Liver (tissue), 8 donors: ENCODE measurements at regions not wholly inside any gene's neighbourhood (a gene's known extent, or its start where the extent isn't known, plus 50 kb on each side); places are given as distances from the start of the nearest gene placed in this dataset.

Experiments
- DNase-seq: peaks from one replicate; pipeline ENCODE4 v3.0.0-alpha.2; 2017; ENCODE audit warnings: low spot score
- H3K27ac ChIP-seq, 2 donors: one replicate each; pipeline ENCODE4 v1.7.0; 2013; ENCODE audit warnings: inconsistent platforms in 2 of 2, low read length in 2 of 2, control low read depth in 1 of 2, low read depth in 1 of 2, mild to moderate bottlenecking in 1 of 2
- H3K27me3 ChIP-seq, 4 donors: one replicate each; pipeline versions ENCODE4 v1.6.1 to v1.7.0; 2013; ENCODE audit warnings: low read length in 3 of 4, inconsistent platforms in 1 of 4, mild to moderate bottlenecking in 1 of 4, moderate library complexity in 1 of 4; ENCODE audit not compliant: control insufficient read depth in 4 of 4, insufficient read depth in 4 of 4
- H3K36me3 ChIP-seq, 4 donors: one replicate each; pipeline versions ENCODE4 v1.6.1 to v1.7.0; 2013; ENCODE audit warnings: low read length in 3 of 4, mild to moderate bottlenecking in 3 of 4, low read depth in 1 of 4, moderate library complexity in 1 of 4; ENCODE audit not compliant: control insufficient read depth in 4 of 4, insufficient read depth in 3 of 4
- H3K4me1 ChIP-seq, 4 donors: one replicate each; pipeline versions ENCODE4 v1.6.1 to v1.7.0; 2013; ENCODE audit warnings: low read length in 3 of 4, mild to moderate bottlenecking in 3 of 4, moderate library complexity in 1 of 4; ENCODE audit not compliant: control insufficient read depth in 4 of 4, insufficient read depth in 4 of 4
- H3K4me3 ChIP-seq, 3 donors: one replicate each; pipeline versions ENCODE4 v1.6.1 to v1.7.0; 2013; ENCODE audit warnings: low read length in 3 of 3, control low read depth in 1 of 3, low read depth in 1 of 3, mild to moderate bottlenecking in 1 of 3
- H3K9ac ChIP-seq, 2 donors: one replicate each; pipeline ENCODE4 v1.7.0; 2013; ENCODE audit warnings: low read length in 2 of 2, mild to moderate bottlenecking in 2 of 2, moderate library complexity in 2 of 2, control low read depth in 1 of 2, low read depth in 1 of 2
- H3K9me3 ChIP-seq, 4 donors: one replicate each; pipeline versions ENCODE4 v1.6.1 to v1.7.0; 2013; ENCODE audit warnings: low read length in 3 of 4; ENCODE audit not compliant: control insufficient read depth in 4 of 4
- EGR1 ChIP-seq, 2 donors: IDR thresholded peaks; 2 replicates each; pipeline ENCODE4 v1.6.1; 2016 to 2018; ENCODE audit warnings: antibody characterized with exemption in 2 of 2, low read depth in 2 of 2
- FOXA1 ChIP-seq: IDR thresholded peaks from 2 replicates; pipeline ENCODE4 v1.6.1; 2016; ENCODE audit warnings: antibody characterized with exemption
- FOXA2 ChIP-seq: IDR thresholded peaks from 2 replicates; pipeline ENCODE4 v1.6.1; 2016; ENCODE audit warnings: antibody characterized with exemption
- GABPA ChIP-seq, 2 donors: IDR thresholded peaks in 1 of 2; conservative IDR thresholded peaks in 1 of 2; 2 replicates each; pipeline ENCODE4 v1.6.1; 2016; ENCODE audit warnings: antibody characterized with exemption in 2 of 2, mild to moderate bottlenecking in 1 of 2, moderate library complexity in 1 of 2
- HNF4A ChIP-seq, 2 donors: conservative IDR thresholded peaks; 2 replicates each; pipeline ENCODE4 v1.6.1; 2016; ENCODE audit warnings: antibody characterized with exemption in 2 of 2, mild to moderate bottlenecking in 2 of 2
- HNF4G ChIP-seq: IDR thresholded peaks from 2 replicates; pipeline ENCODE4 v1.6.1; 2016; ENCODE audit warnings: antibody characterized with exemption
- JUND ChIP-seq, 2 donors: IDR thresholded peaks; 2 replicates each; pipeline ENCODE4 v1.6.1; 2016; ENCODE audit warnings: antibody characterized with exemption in 2 of 2
- NR2F2 ChIP-seq: IDR thresholded peaks from 2 replicates; pipeline ENCODE4 v1.6.1; 2016; ENCODE audit warnings: antibody characterized with exemption
- RAD21 ChIP-seq, 2 donors: IDR thresholded peaks; 2 replicates each; pipeline ENCODE4 v1.6.1; 2016; ENCODE audit warnings: antibody characterized with exemption in 2 of 2, mild to moderate bottlenecking in 2 of 2
- RXRA ChIP-seq, 2 donors: IDR thresholded peaks; 2 replicates each; pipeline ENCODE4 v1.6.1; 2017 to 2018; ENCODE audit warnings: antibody characterized with exemption in 2 of 2, mild to moderate bottlenecking in 1 of 2
- SP1 ChIP-seq: IDR thresholded peaks from 2 replicates; pipeline ENCODE4 v1.6.1; 2018; ENCODE audit warnings: antibody characterized with exemption, mild to moderate bottlenecking
- TAF1 ChIP-seq: conservative IDR thresholded peaks from 2 replicates; pipeline ENCODE4 v1.6.1; 2016; ENCODE audit warnings: antibody characterized with exemption, mild to moderate bottlenecking
- YY1 ChIP-seq: IDR thresholded peaks from 2 replicates; pipeline ENCODE4 v1.6.1; 2016; ENCODE audit warnings: antibody characterized with exemption, mild to moderate bottlenecking
- WGBS: extraction: QIAGEN DNeasy Blood & Tissue Kit; methylation state at CpG from one replicate; pipeline ENCODE4 v1.1.7; 2013; 5-methylcytosine and 5-hydroxymethylcytosine counted together
- TF ChIP-seq, protein P1 (sequence below): IDR thresholded peaks from 2 replicates; pipeline ENCODE4 v1.6.1; 2016; ENCODE audit warnings: antibody characterized with exemption, mild to moderate bottlenecking
- TF ChIP-seq, protein P2 (sequence below): IDR thresholded peaks from 2 replicates; pipeline ENCODE4 v1.6.1; 2016; ENCODE audit warnings: antibody characterized with exemption
- TF ChIP-seq, protein P3 (sequence below): IDR thresholded peaks from 2 replicates; pipeline ENCODE4 v1.6.1; 2016; ENCODE audit warnings: antibody characterized with exemption
- TF ChIP-seq, protein P4 (sequence below): IDR thresholded peaks from 2 replicates; pipeline ENCODE4 v1.6.1; 2016; ENCODE audit warnings: antibody characterized with exemption
- TF ChIP-seq, protein P5 (sequence below): fragments of 150-350 bp; IDR thresholded peaks from 2 replicates; pipeline ENCODE4 v1.5.1; 2017; ENCODE audit warnings: improper control_type of control experiment, low read depth, low read length; ENCODE audit not compliant: missing input control
- donor health status: healthy.
- donor health status: healthy.
- donor health status: healthy.
- donor health status: healthy.
- donor health status: healthy.

DNA sequence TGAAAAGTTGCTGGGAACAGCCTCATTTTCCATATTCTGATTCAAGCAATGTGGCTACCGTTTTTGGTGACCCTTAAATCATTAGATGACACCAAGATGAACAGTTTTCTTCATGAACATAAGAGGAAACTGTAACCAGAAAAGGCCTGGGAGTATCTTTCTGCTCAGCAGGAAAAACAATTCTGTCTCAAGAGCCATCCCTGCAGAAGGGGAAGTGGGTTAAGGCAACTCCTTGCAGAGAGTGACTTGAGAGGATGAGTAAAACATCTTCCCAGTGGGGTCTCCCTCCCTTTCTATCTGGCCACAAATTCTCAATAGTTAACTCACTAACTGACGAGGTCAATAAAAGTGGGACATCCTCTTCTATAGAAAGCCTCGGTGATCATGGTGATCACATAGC is 187.6 kb upstream of the NRIP1 start (continued):
- TF ChIP-seq, protein P1, sequence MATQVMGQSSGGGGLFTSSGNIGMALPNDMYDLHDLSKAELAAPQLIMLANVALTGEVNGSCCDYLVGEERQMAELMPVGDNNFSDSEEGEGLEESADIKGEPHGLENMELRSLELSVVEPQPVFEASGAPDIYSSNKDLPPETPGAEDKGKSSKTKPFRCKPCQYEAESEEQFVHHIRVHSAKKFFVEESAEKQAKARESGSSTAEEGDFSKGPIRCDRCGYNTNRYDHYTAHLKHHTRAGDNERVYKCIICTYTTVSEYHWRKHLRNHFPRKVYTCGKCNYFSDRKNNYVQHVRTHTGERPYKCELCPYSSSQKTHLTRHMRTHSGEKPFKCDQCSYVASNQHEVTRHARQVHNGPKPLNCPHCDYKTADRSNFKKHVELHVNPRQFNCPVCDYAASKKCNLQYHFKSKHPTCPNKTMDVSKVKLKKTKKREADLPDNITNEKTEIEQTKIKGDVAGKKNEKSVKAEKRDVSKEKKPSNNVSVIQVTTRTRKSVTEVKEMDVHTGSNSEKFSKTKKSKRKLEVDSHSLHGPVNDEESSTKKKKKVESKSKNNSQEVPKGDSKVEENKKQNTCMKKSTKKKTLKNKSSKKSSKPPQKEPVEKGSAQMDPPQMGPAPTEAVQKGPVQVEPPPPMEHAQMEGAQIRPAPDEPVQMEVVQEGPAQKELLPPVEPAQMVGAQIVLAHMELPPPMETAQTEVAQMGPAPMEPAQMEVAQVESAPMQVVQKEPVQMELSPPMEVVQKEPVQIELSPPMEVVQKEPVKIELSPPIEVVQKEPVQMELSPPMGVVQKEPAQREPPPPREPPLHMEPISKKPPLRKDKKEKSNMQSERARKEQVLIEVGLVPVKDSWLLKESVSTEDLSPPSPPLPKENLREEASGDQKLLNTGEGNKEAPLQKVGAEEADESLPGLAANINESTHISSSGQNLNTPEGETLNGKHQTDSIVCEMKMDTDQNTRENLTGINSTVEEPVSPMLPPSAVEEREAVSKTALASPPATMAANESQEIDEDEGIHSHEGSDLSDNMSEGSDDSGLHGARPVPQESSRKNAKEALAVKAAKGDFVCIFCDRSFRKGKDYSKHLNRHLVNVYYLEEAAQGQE = no peak
- TF ChIP-seq GABPA (IDR thresholded peaks at IDR 0.05 in 1 of 2, conservative IDR thresholded peaks at IDR 0.05 in 1 of 2) (no peak), HNF4G (no peak), SP1 (no peak), RXRA (IDR thresholded peaks at IDR 0.05) (no peak), YY1 (no peak), JUND (IDR thresholded peaks at IDR 0.05) (no peak)
- TF ChIP-seq, protein P2, sequence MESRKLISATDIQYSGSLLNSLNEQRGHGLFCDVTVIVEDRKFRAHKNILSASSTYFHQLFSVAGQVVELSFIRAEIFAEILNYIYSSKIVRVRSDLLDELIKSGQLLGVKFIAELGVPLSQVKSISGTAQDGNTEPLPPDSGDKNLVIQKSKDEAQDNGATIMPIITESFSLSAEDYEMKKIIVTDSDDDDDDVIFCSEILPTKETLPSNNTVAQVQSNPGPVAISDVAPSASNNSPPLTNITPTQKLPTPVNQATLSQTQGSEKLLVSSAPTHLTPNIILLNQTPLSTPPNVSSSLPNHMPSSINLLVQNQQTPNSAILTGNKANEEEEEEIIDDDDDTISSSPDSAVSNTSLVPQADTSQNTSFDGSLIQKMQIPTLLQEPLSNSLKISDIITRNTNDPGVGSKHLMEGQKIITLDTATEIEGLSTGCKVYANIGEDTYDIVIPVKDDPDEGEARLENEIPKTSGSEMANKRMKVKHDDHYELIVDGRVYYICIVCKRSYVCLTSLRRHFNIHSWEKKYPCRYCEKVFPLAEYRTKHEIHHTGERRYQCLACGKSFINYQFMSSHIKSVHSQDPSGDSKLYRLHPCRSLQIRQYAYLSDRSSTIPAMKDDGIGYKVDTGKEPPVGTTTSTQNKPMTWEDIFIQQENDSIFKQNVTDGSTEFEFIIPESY = no peak

DNA sequence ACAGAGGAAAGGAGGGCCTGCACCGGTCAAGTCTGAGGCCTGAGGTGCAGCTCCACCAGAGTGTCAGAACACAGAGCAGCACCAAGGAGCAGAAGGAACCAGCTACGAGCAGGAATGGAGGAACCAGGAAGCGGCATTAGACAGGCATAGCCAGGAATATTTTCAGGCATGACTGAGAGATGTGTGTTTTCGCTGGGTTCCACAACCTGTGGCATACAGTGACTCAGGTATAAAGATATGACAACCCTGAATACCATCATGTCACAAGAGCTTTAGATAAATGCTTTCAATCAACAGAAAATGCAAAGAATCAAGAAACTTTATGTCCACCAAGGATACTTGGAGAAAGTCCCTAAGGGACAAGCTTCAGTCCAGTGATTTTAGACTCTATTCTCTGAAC is 189.3 kb upstream of the NRIP1 start:
- no peak overlapping the region for H3K9ac ChIP-seq
- no peak overlapping the region for H3K27ac ChIP-seq
- no peaks in the 10 kb centered on the region for H3K9me3 ChIP-seq
- H3K27me3 ChIP-seq = no peaks in the 10 kb centered on the region
- H3K36me3 ChIP-seq = peaks cover 0 to 1% (median 0%) of the 10 kb centered on the region in 4 donors
- 94% methylated on average over 4 of the region's 4 CpGs for WGBS
- no peak for DNase-seq
- no peaks in the 10 kb centered on the region for H3K4me1 ChIP-seq
- TF ChIP-seq SP1 (no peak), FOXA2 (no peak), RXRA (IDR thresholded peaks at IDR 0.05) (no peak), JUND (IDR thresholded peaks at IDR 0.05) (no peak), HNF4G (no peak), RAD21 (IDR thresholded peaks at IDR 0.05) (no peak)
- TF ChIP-seq, protein P3, sequence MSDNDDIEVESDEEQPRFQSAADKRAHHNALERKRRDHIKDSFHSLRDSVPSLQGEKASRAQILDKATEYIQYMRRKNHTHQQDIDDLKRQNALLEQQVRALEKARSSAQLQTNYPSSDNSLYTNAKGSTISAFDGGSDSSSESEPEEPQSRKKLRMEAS = no peak
- no peak overlapping the region for H3K4me3 ChIP-seq

DNA sequence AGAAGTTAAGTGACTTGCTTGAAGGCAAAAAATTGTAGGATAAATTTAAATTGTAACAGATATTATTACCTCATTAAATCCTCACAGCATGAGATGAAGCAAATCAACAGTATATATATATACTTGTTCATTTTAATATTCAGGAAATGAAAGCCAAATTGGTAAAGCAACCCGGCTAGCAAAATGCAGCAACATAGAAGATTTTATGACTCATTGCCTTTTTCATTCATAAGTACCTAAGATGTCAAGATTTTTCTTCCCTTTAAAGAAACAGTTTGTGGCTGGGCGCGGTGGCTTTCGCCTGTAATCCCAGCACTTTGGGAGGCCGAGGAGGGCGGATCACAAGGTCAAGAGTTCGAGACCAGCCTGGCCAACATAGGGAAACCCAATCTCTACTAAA is 190.5 kb upstream of the NRIP1 start:
- Histone ChIP-seq H3K9ac (no peak overlapping the region), H3K4me1 (no peaks in the 10 kb centered on the region), H3K27ac (no peak overlapping the region), H3K9me3 (no peaks in the 10 kb centered on the region), H3K27me3 (no peaks in the 10 kb centered on the region), H3K4me3 (no peak overlapping the region), H3K36me3 (peaks cover 0 to 1% (median 0%) of the 10 kb centered on the region in 4 donors)
- DNase-seq = no peak
- WGBS = 91% methylated on average over 7 of the region's 7 CpGs
- TF ChIP-seq, protein P3 = no peak
- TF ChIP-seq EGR1 (IDR thresholded peaks at IDR 0.05; ENCODE audit: low read depth in 2 of 2) (no peak), HNF4A (conservative IDR thresholded peaks at IDR 0.05) (no peak), RXRA (IDR thresholded peaks at IDR 0.05) (no peak), JUND (IDR thresholded peaks at IDR 0.05) (no peak), FOXA1 (no peak), TAF1 (no peak), HNF4G (no peak), YY1 (no peak), SP1 (no peak), GABPA (IDR thresholded peaks at IDR 0.05 in 1 of 2, conservative IDR thresholded peaks at IDR 0.05 in 1 of 2) (no peak), RAD21 (IDR thresholded peaks at IDR 0.05) (no peak), FOXA2 (no peak), NR2F2 (no peak)
- TF ChIP-seq, protein P2 = no peak
- TF ChIP-seq, protein P4, sequence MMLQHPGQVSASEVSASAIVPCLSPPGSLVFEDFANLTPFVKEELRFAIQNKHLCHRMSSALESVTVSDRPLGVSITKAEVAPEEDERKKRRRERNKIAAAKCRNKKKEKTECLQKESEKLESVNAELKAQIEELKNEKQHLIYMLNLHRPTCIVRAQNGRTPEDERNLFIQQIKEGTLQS = no peak
- TF ChIP-seq, protein P5, sequence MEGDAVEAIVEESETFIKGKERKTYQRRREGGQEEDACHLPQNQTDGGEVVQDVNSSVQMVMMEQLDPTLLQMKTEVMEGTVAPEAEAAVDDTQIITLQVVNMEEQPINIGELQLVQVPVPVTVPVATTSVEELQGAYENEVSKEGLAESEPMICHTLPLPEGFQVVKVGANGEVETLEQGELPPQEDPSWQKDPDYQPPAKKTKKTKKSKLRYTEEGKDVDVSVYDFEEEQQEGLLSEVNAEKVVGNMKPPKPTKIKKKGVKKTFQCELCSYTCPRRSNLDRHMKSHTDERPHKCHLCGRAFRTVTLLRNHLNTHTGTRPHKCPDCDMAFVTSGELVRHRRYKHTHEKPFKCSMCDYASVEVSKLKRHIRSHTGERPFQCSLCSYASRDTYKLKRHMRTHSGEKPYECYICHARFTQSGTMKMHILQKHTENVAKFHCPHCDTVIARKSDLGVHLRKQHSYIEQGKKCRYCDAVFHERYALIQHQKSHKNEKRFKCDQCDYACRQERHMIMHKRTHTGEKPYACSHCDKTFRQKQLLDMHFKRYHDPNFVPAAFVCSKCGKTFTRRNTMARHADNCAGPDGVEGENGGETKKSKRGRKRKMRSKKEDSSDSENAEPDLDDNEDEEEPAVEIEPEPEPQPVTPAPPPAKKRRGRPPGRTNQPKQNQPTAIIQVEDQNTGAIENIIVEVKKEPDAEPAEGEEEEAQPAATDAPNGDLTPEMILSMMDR = no peak
